ENCODE measurements at regions not wholly inside any gene's neighbourhood (a gene's known extent, or its start where the extent isn't known, plus 50 kb on each side); places are given as distances from the start of the nearest gene placed in this dataset.
"Not testable (repeated sequence)": the region's sequence is repeated elsewhere in the genome, so short reads cannot be mapped to it uniquely, and the experiment has no call there.

DNA sequence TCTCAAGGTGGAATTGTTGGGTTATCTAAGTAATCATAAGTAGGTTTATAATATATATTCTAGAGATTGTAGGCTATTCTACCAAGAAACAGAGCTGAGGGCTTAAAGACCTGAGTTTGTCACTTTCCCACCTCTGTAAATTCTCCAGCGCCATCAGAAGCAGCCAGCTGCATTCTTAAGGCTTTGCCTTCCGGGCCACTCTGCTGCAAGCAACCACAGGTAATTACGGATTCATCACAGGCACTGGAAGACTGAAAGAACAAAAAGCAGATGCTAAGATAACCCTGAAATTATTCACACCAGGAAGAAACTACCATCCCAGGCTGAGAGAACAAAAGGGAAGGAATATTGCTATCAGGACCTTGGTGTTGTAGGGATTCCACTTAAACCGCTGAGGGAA is 137.8 kb upstream of the JCAD start:
- H3K4me3 ChIP-seq (ENCODE audit: low read length) = no peak overlapping the region
- peaks cover 20% of the 10 kb centered on the region for H3K27me3 Mint-ChIP-seq
- no peak overlapping the region for H3K27ac Mint-ChIP-seq
- DNase-seq (no peak), ATAC-seq (ENCODE audit: poor library complexity) (no peak)
- H3K27ac ChIP-seq (ENCODE audit: low read depth in 1 of 2, low read length in 2 of 2) = no peak overlapping the region
- ChIA-PET POLR2A (no interaction called here), CTCF (no interaction called here)
- no peaks in the 10 kb centered on the region for H3K9me3 Mint-ChIP-seq
- H3K9me3 ChIP-seq (ENCODE audit: control insufficient read depth in 1 of 2, insufficient read depth in 1 of 2, low read length in 2 of 2) = no peaks in the 10 kb centered on the region
- no peaks in the 10 kb centered on the region for H3K4me1 ChIP-seq (ENCODE audit: insufficient read depth, low read length)
- intact Hi-C loops (cut with DNase I, micrococcal nuclease) = no loop called here
- H3K36me3 Mint-ChIP-seq (ENCODE audit: low read depth) = no peaks in the 10 kb centered on the region
- no peak overlapping the region for H3K4me3 Mint-ChIP-seq
- peaks cover 0 to 4% of the 10 kb centered on the region in 2 experiments for H3K27me3 ChIP-seq (ENCODE audit: control insufficient read depth in 1 of 2, insufficient read depth in 2 of 2, low read length in 2 of 2)
- TF ChIP-seq, protein P1, sequence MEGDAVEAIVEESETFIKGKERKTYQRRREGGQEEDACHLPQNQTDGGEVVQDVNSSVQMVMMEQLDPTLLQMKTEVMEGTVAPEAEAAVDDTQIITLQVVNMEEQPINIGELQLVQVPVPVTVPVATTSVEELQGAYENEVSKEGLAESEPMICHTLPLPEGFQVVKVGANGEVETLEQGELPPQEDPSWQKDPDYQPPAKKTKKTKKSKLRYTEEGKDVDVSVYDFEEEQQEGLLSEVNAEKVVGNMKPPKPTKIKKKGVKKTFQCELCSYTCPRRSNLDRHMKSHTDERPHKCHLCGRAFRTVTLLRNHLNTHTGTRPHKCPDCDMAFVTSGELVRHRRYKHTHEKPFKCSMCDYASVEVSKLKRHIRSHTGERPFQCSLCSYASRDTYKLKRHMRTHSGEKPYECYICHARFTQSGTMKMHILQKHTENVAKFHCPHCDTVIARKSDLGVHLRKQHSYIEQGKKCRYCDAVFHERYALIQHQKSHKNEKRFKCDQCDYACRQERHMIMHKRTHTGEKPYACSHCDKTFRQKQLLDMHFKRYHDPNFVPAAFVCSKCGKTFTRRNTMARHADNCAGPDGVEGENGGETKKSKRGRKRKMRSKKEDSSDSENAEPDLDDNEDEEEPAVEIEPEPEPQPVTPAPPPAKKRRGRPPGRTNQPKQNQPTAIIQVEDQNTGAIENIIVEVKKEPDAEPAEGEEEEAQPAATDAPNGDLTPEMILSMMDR (IDR thresholded peaks at IDR 0.05) = no peak
- no peaks in the 10 kb centered on the region for H3K4me1 Mint-ChIP-seq (ENCODE audit: low read depth)
- no peaks in the 10 kb centered on the region for H3K36me3 ChIP-seq (ENCODE audit: insufficient read depth, low read length)

DNA sequence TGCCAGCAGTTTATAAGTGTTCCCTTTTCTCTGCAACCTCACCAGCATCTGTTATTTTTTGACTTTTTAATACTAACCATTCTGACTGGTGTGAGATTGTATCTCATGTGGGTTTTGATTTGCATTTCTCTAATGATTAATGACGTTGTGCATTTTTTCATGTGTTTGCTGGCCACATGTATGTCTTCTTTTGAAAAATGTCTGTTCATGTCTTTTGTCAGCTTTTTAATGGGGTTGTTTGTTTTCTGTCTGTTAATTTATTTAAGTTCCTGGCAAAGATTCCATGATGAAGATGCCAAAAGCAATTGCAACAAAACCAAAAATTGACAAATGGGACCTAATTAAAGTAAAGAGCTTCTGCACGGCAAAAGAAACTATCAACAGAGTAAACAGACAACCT is 137.2 kb upstream of the JCAD start:
- CTCF ChIA-PET; H3K36me3 Mint-ChIP-seq (ENCODE audit: low read depth); H3K4me1 Mint-ChIP-seq (ENCODE audit: low read depth); DNase-seq; H3K9me3 ChIP-seq (ENCODE audit: control insufficient read depth in 1 of 2, insufficient read depth in 1 of 2, low read length in 2 of 2); H3K27ac ChIP-seq (ENCODE audit: low read depth in 1 of 2, low read length in 2 of 2); ATAC-seq (ENCODE audit: poor library complexity); H3K36me3 ChIP-seq (ENCODE audit: insufficient read depth, low read length); H3K4me3 ChIP-seq (ENCODE audit: low read length); H3K27me3 ChIP-seq (ENCODE audit: control insufficient read depth in 1 of 2, insufficient read depth in 2 of 2, low read length in 2 of 2); H3K4me3 Mint-ChIP-seq; intact Hi-C loops (cut with DNase I, micrococcal nuclease); POLR2A ChIA-PET; H3K27ac Mint-ChIP-seq; H3K4me1 ChIP-seq (ENCODE audit: insufficient read depth, low read length); H3K9me3 Mint-ChIP-seq: not testable (repeated sequence)
- H3K27me3 Mint-ChIP-seq = peaks cover 20% of the 10 kb centered on the region

DNA sequence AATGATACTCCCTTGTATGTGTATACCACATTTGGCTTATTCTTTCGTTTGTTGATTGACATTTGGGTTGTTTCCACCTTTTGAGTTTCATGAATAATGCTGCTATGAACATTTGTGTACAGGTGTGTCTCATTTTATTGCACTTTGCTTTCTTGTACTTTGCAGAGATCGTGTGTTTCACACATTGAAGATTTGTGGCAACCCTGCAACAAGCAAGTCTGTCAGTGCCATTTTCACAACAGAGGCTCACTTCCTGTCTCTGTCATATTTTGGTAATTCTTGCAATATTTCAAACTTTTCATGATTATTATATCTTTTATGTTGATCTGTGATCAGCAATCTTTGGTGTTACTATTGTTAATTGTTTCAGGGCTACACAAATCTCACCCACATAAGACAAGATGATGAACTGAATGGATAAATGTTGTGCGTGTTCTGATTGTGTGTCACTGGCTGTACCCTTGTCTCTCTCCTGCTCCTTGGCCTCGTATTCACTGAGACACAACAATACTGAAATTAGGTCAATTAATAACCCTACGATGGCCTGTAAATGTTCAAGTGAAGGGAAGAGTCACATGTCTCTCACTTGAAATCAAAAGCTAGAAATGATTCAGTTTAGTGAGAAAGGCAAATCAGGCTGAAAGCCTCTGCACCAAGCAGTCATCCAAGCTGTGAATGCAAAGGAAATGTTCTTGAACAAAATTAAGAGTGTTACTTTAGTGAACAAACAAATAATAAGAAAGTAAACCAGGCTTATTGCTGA is 133.6 kb upstream of the JCAD start:
- no peak for ATAC-seq (ENCODE audit: poor library complexity)
- no peaks in the 10 kb centered on the region for H3K36me3 ChIP-seq (ENCODE audit: insufficient read depth, low read length)
- no peak overlapping the region for H3K27ac ChIP-seq (ENCODE audit: low read depth in 1 of 2, low read length in 2 of 2)
- Mint-ChIP-seq H3K9me3 (no peaks in the 10 kb centered on the region), H3K4me3 (no peak overlapping the region), H3K4me1 (ENCODE audit: low read depth) (no peaks in the 10 kb centered on the region), H3K27ac (no peak overlapping the region), H3K36me3 (ENCODE audit: low read depth) (no peaks in the 10 kb centered on the region), H3K27me3 (peaks cover 5% of the 10 kb centered on the region)
- H3K4me1 ChIP-seq (ENCODE audit: insufficient read depth, low read length) = no peaks in the 10 kb centered on the region
- intact Hi-C loops (cut with DNase I, micrococcal nuclease) = no loop called here
- peak in 1 of 14 experiments; percentile 4 for DNase-seq
- H3K27me3 ChIP-seq (ENCODE audit: control insufficient read depth in 1 of 2, insufficient read depth in 2 of 2, low read length in 2 of 2) = no peaks in the 10 kb centered on the region
- TF ChIP-seq, protein P1 (IDR thresholded peaks at IDR 0.05) = no peak
- peaks cover 0 to 1% of the 10 kb centered on the region in 2 experiments for H3K9me3 ChIP-seq (ENCODE audit: control insufficient read depth in 1 of 2, insufficient read depth in 1 of 2, low read length in 2 of 2)
- ChIA-PET POLR2A (no interaction called here), CTCF (no interaction called here)
- no peak overlapping the region for H3K4me3 ChIP-seq (ENCODE audit: low read length)

Measured in CD4-positive, alpha-beta T cell (primary cell).